ENCODE measurements at regions not wholly inside any gene's neighbourhood (a gene's known extent, or its start where the extent isn't known, plus 50 kb on each side); places are given as distances from the start of the nearest gene placed in this dataset.

- no peak for TF ChIP-seq MXI1 (IDR thresholded peaks at IDR 0.05; ENCODE audit: low read depth, low read length)
- no peak for TF ChIP-seq BMI1 (IDR thresholded peaks at IDR 0.05; ENCODE audit: borderline replicate concordance)
- no peak for TF ChIP-seq DPF2 (IDR thresholded peaks at IDR 0.05)
- TF ChIP-seq NR2C1 (IDR thresholded peaks at IDR 0.05), result no peak
- no peak for TF ChIP-seq STAT3 (IDR thresholded peaks at IDR 0.05; ENCODE audit: low read depth, low read length)
- TF ChIP-seq PML (IDR thresholded peaks at IDR 0.05; ENCODE audit: low read length), result no peak
- TF ChIP-seq ZSCAN29 (IDR thresholded peaks at IDR 0.05), result no peak
- TF ChIP-seq ELK1 (IDR thresholded peaks at IDR 0.05; ENCODE audit: low read depth, low read length), result no peak
Measured at GRCh38 chr4:125400756-125401155, 86.0 kb downstream of the FAT4 start (continued).

- POLR2A ChIA-PET, result no interaction called here
- SMC1A ChIA-PET (ENCODE audit: uncharacterized antibody, unreplicated experiment), result no interaction called here
- 2% methylated on average over 2 of the region's 2 CpGs for WGBS (ENCODE audit: insufficient coverage, insufficient replicate concordance, low lambda C conversion rate, missing lambda C conversion rate)
- in situ Hi-C loops (cut with MboI) (no loop called here), intact Hi-C loops (cut with micrococcal nuclease; ENCODE audit: unreplicated experiment) (no loop called here)
- Histone ChIP-seq H3K4me1 (ENCODE audit: control insufficient read depth, insufficient read depth, low read length) (no peaks in the 10 kb centered on the region), H3K9ac (ENCODE audit: control insufficient read depth, insufficient read depth, low read length) (no peak overlapping the region), H3K4me2 (ENCODE audit: control insufficient read depth, insufficient read depth) (no peak overlapping the region), H3K36me3 (ENCODE audit: control insufficient read depth in 2 of 2, insufficient read depth in 2 of 2, low read length in 1 of 2) (no peaks in the 10 kb centered on the region), H3K9me3 (replicated peaks; ENCODE audit: control insufficient read depth, insufficient read depth, low read length) (no peaks in the 10 kb centered on the region), H3K27me3 (replicated peaks in 1 of 2; ENCODE audit: control insufficient read depth in 2 of 2, insufficient read depth in 2 of 2, low read length in 1 of 2) (no peaks in the 10 kb centered on the region), H3K4me3 (no peak overlapping the region), H2AFZ (ENCODE audit: control insufficient read depth, low read depth, low read length) (no peak overlapping the region), H3K27ac (ENCODE audit: control insufficient read depth, insufficient read depth) (no peak overlapping the region), H3K79me2 (ENCODE audit: control insufficient read depth, insufficient read depth, low read length) (no peaks in the 10 kb centered on the region), H4K20me1 (ENCODE audit: control insufficient read depth, insufficient read depth) (no peaks in the 10 kb centered on the region)
- DNase-seq (ENCODE audit: low read depth, low spot score) (no peak), FAIRE-seq (no peak), ATAC-seq (no peak)
- RAD21 ChIA-PET (ENCODE audit: unreplicated experiment), result no interaction called here
- CTCF ChIA-PET, result no interaction called here
- BruUV-seq (replicated peaks), result no TSS peak
- TF ChIP-seq JUND (IDR thresholded peaks at IDR 0.05; ENCODE audit: low read depth, low read length) (no peak), PML (IDR thresholded peaks at IDR 0.05; ENCODE audit: low read length) (no peak), ZNF622 (IDR thresholded peaks at IDR 0.05) (no peak), ATF3 (IDR thresholded peaks at IDR 0.05; ENCODE audit: borderline replicate concordance, extremely low read depth, low read depth, low read length) (no peak), CBFB (IDR thresholded peaks at IDR 0.05; ENCODE audit: low read depth) (no peak), ASH2L (IDR thresholded peaks at IDR 0.05; ENCODE audit: borderline replicate concordance, low read depth) (no peak), SUZ12 (IDR thresholded peaks at IDR 0.05; ENCODE audit: unreplicated experiment) (no peak), NFIC (IDR thresholded peaks at IDR 0.05; ENCODE audit: low read depth, low read length) (no peak), USF2 (IDR thresholded peaks at IDR 0.05; ENCODE audit: borderline replicate concordance, low read depth, low read length) (no peak), TCF3 (IDR thresholded peaks at IDR 0.05; ENCODE audit: borderline replicate concordance, insufficient read depth, low read depth, low read length) (no peak), BMI1 (IDR thresholded peaks at IDR 0.05; ENCODE audit: borderline replicate concordance) (no peak), FOS (IDR thresholded peaks at IDR 0.05; ENCODE audit: borderline replicate concordance, extremely low read depth, insufficient read length) (no peak), GATAD2B (conservative IDR thresholded peaks at IDR 0.05; ENCODE audit: low read depth) (no peak), PRDM15 (CRISPR knock-in tag; IDR thresholded peaks at IDR 0.05) (no peak)
Measured at GRCh38 chr4:125401784-125402183, 87.0 kb downstream of the FAT4 start.
